ENCODE measurements at regions not wholly inside any gene's neighbourhood (a gene's known extent, or its start where the extent isn't known, plus 50 kb on each side); places are given as distances from the start of the nearest gene placed in this dataset.
"Not testable (repeated sequence)": the region's sequence is repeated elsewhere in the genome, so short reads cannot be mapped to it uniquely, and the experiment has no call there.

- Histone ChIP-seq H3K4me1 (ENCODE audit: insufficient read depth, low read length, poor library complexity, severe bottlenecking) (no peaks in the 10 kb centered on the region), H3F3A (ENCODE audit: low read depth) (no peaks in the 10 kb centered on the region), H3K79me2 (ENCODE audit: insufficient read depth, low read length) (no peaks in the 10 kb centered on the region), H3K4me2 (ENCODE audit: low read depth, low read length, poor library complexity, severe bottlenecking) (no peak overlapping the region), H3K9me2 (replicated peaks; ENCODE audit: low read depth, low read length) (no peaks in the 10 kb centered on the region), H3K9ac (ENCODE audit: low read depth, low read length, poor library complexity, severe bottlenecking) (no peak overlapping the region), H3K4me3 (ENCODE audit: low read length, poor library complexity, severe bottlenecking) (no peak overlapping the region), H2AFZ (ENCODE audit: low read length) (no peak overlapping the region), H3K27me3 (ENCODE audit: insufficient read depth, low read length, poor library complexity, severe bottlenecking) (peaks cover 4% of the 10 kb centered on the region), H3K36me3 (ENCODE audit: insufficient read depth, low read length) (no peaks in the 10 kb centered on the region), H4K20me1 (ENCODE audit: insufficient read depth, low read length, poor library complexity, severe bottlenecking) (no peaks in the 10 kb centered on the region), H3K9me3 (ENCODE audit: insufficient read depth, low read depth, low read length) (no peaks in the 10 kb centered on the region)
- TF ChIP-seq CTCF (conservative IDR thresholded peaks at IDR 0.05; ENCODE audit: low read length) (no peak), EZH2phosphoT487 (IDR thresholded peaks at IDR 0.05; ENCODE audit: borderline replicate concordance) (no peak)
These were observed 210.1 kb upstream of the RIMS1 start for GRCh38 chr6:71676298-71676697.

- no peak overlapping the region for H2AFZ ChIP-seq (ENCODE audit: low read length)
- peaks cover 4% of the 10 kb centered on the region for H3K27me3 ChIP-seq (ENCODE audit: insufficient read depth, low read length, poor library complexity, severe bottlenecking)
- H3K9me3 ChIP-seq (ENCODE audit: insufficient read depth, low read depth, low read length): no peaks in the 10 kb centered on the region
- no peaks in the 10 kb centered on the region for H3F3A ChIP-seq (ENCODE audit: low read depth)
- H3K4me2 ChIP-seq (ENCODE audit: low read depth, low read length, poor library complexity, severe bottlenecking): no peak overlapping the region
- no peak overlapping the region for H3K4me3 ChIP-seq (ENCODE audit: low read length, poor library complexity, severe bottlenecking)
- H3K36me3 ChIP-seq (ENCODE audit: insufficient read depth, low read length): no peaks in the 10 kb centered on the region
- no peaks in the 10 kb centered on the region for H3K79me2 ChIP-seq (ENCODE audit: insufficient read depth, low read length)
- no peaks in the 10 kb centered on the region for H3K4me1 ChIP-seq (ENCODE audit: insufficient read depth, low read length, poor library complexity, severe bottlenecking)
- TF ChIP-seq CTCF (conservative IDR thresholded peaks at IDR 0.05; ENCODE audit: low read length): no peak
- H4K20me1 ChIP-seq (ENCODE audit: insufficient read depth, low read length, poor library complexity, severe bottlenecking): no peaks in the 10 kb centered on the region
- no peak overlapping the region for H3K9ac ChIP-seq (ENCODE audit: low read depth, low read length, poor library complexity, severe bottlenecking)
- no peaks in the 10 kb centered on the region for H3K9me2 ChIP-seq (replicated peaks; ENCODE audit: low read depth, low read length)
These were observed 208.3 kb upstream of the RIMS1 start for GRCh38 chr6:71678091-71678490.

- no peaks in the 10 kb centered on the region for H3K4me1 ChIP-seq (ENCODE audit: insufficient read depth, low read length, poor library complexity, severe bottlenecking)
These were observed 205.0 kb upstream of the RIMS1 start for GRCh38 chr6:71681234-71681867.

GRCh38 chr6:71686021-71686677 is 200.2 kb upstream of the RIMS1 start:
- not testable (repeated sequence) for H3K9me2 ChIP-seq (replicated peaks; ENCODE audit: low read depth, low read length); H4K20me1 ChIP-seq (ENCODE audit: insufficient read depth, low read length, poor library complexity, severe bottlenecking); H3K36me3 ChIP-seq (ENCODE audit: insufficient read depth, low read length); H3K27me3 ChIP-seq (ENCODE audit: insufficient read depth, low read length, poor library complexity, severe bottlenecking); H2AFZ ChIP-seq (ENCODE audit: low read length); H3K4me2 ChIP-seq (ENCODE audit: low read depth, low read length, poor library complexity, severe bottlenecking); H3K4me1 ChIP-seq (ENCODE audit: insufficient read depth, low read length, poor library complexity, severe bottlenecking); H3K9me3 ChIP-seq (ENCODE audit: insufficient read depth, low read depth, low read length); H3K4me3 ChIP-seq (ENCODE audit: low read length, poor library complexity, severe bottlenecking); H3K9ac ChIP-seq (ENCODE audit: low read depth, low read length, poor library complexity, severe bottlenecking); H3F3A ChIP-seq (ENCODE audit: low read depth); H3K79me2 ChIP-seq (ENCODE audit: insufficient read depth, low read length)

More at GRCh38 chr6:71681234-71681867, 205.0 kb upstream of the RIMS1 start:
- no peaks in the 10 kb centered on the region for H4K20me1 ChIP-seq (ENCODE audit: insufficient read depth, low read length, poor library complexity, severe bottlenecking)
- no peaks in the 10 kb centered on the region for H3K9me2 ChIP-seq (replicated peaks; ENCODE audit: low read depth, low read length)
- peaks cover 4% of the 10 kb centered on the region for H3K27me3 ChIP-seq (ENCODE audit: insufficient read depth, low read length, poor library complexity, severe bottlenecking)
- H3F3A ChIP-seq (ENCODE audit: low read depth): no peaks in the 10 kb centered on the region
- no peak for TF ChIP-seq CTCF (conservative IDR thresholded peaks at IDR 0.05; ENCODE audit: low read length)
- H3K9me3 ChIP-seq (ENCODE audit: insufficient read depth, low read depth, low read length): no peaks in the 10 kb centered on the region
- no peak overlapping the region for H2AFZ ChIP-seq (ENCODE audit: low read length)
- H3K4me3 ChIP-seq (ENCODE audit: low read length, poor library complexity, severe bottlenecking): no peak overlapping the region
- no peak overlapping the region for H3K9ac ChIP-seq (ENCODE audit: low read depth, low read length, poor library complexity, severe bottlenecking)
- no peaks in the 10 kb centered on the region for H3K36me3 ChIP-seq (ENCODE audit: insufficient read depth, low read length)
- H3K79me2 ChIP-seq (ENCODE audit: insufficient read depth, low read length): no peaks in the 10 kb centered on the region
- H3K4me2 ChIP-seq (ENCODE audit: low read depth, low read length, poor library complexity, severe bottlenecking): no peak overlapping the region

All from Loucy (cell line).